HG02588 (cell line): ENCODE measurements at regions not wholly inside any gene's neighbourhood (a gene's known extent, or its start where the extent isn't known, plus 50 kb on each side); places are given as distances from the start of the nearest gene placed in this dataset.
"Not testable (repeated sequence)": the region's sequence is repeated elsewhere in the genome, so short reads cannot be mapped to it uniquely, and the experiment has no call there.

Source experiments
- ATAC-seq: cut with Tn5 transposase; IDR thresholded peaks from one replicate; pipeline ENCODE4 v1.9.1; 2021; ENCODE audit warnings: mild to moderate bottlenecking, moderate library complexity; ENCODE audit not compliant: unreplicated experiment

DNA sequence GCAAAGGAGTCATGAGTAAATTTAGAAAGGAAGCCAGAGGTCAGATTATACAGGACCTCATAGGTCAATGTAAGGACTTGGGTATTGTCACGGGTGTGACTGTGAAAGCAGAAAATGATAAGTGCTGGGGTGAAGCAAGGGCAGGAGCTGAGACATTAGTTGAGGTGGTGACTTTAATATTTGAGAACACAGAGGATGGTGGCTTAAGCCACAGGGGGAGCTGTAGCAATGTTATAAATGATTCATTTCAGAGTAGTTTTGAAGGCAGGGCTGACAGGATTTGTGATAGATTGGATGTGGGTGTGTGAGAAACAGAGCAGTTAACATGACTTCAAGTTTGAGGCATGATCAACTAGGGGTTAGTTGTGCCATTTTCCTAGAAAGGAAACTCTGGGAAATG, 659.9 kb downstream of the EPM2A start:
- ATAC-seq, result no peak

- ATAC-seq, result no peak
Measured at GRCh38 chr6:145076115-145076841, 659.0 kb downstream of the EPM2A start.

- no peak for ATAC-seq
Measured at GRCh38 chr6:145077382-145077781, 657.9 kb downstream of the EPM2A start.

- ATAC-seq, result no peak
Measured at GRCh38 chr6:145080651-145081050, 654.7 kb downstream of the EPM2A start.

DNA sequence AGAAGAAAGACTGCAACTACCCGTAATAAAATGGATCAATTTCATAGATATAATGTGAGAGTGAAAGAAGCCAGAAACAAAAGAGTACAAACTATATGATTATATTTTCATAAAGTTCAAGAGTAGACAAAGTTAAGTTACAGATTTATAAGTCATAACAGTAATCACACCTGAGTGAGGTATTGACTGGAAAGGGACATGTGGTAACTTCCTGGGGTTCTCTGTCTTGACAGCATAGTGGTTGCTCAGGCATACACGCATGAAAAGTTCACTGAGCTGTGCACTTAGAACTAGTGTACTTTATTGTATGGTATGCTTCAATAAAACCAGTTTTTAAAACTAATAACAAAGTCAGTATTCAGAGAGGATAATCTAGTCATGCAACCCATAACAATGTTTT, 653.6 kb downstream of the EPM2A start:
- ATAC-seq, result no peak

DNA sequence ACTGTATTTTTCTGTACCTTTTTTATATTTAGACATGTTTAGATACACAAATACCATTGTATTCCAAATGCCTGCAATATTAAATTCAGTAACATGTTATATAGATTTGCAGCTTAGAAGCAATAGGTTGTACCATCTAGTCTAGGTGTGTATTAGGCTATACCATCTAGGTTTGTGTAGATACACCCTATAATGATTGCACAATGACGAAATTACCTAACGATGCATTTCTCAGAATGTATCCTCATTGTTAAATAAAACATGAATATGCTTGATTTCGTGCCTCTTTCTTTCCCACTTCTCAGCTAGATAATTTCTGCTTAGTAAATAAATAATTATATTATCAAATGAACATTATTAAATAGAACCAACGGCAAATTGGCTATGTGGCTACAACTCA, 653.0 kb downstream of the EPM2A start:
- ATAC-seq, result no peak

- ATAC-seq, result peak; percentile 44
Measured at GRCh38 chr6:145086197-145086596, 649.1 kb downstream of the EPM2A start.

DNA sequence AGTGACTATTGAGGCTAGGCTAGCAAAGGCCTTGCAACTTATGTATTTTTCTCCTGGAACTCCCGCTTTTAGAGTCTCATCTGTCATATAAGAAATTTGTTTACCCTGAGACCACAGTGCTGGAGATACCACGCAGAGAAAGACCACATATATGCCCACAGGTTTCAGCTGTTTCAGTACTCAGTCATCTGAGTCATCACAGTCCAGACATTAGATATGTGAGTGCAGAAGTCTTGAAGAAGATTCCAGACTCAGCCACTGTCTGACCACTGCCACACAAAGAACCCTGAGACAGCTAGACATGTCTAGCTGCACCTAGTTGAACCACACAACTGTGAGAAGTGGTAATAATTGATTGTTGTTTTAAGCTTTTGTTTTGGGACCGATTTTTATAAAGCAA, 648.3 kb downstream of the EPM2A start:
- ATAC-seq, result peak; percentile 72

DNA sequence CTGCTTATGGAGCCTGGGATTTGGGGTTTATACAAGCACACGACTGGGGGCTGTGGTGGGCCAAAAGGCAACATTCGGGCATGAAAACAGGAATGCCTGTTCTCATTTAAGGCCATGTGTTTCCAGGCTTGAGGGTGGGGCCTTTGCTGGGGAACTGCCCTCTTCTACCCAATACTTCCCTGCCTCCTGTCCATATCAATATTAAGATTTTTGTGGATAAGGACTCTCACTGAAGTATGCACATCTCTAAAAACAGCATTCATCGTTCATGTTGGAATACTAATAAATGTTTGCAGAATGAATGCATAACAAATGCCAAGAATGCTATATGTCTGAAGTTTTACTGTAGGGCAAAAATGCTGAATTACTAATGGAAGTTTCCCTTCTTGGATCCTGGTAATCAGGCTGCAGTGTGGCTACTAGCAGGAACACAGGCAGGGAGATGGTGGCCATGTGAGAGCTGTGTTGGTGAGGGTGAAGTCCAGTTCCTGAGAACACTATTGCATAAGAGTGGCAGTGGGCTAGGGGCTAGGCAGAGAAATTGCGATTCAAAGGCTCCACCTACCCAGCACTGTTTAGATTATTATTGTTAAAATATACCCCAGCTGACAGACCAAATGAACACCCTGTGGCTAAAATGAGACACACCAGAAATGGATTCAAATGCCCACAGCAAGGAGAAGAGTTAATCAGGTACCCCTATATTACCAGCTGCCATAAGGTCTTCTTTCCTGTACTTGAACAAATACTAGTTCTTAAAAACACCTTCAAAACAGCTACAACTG, 644.3 kb downstream of the EPM2A start:
- no peak for ATAC-seq

DNA sequence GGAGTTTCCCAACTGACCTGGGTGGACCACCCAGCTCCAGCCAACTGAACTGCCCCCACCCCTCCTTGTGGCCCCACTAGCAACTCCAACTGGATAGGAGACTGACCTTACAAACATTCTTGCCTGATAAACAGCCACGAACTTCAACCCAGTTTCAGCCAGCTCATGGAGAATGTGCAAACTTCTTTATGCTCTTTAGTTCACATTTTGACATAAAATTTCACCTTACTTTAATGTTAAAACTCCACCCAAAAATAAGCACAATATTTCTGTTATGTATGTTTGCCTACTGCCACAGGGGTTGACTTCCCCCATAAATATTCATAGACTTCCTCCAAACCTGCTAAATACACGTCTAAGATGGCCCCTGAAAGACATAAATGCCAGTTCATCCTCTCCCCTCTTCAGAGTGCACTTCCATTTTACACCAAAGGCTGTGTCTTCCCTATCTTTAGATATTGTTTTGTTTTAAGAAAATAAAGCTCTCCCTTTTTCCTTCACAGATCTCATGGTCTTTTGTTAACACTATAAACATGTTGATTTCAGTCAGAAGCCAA, 643.7 kb downstream of the EPM2A start:
- ATAC-seq, result no peak

GRCh38 chr6:145092554-145092953, 642.8 kb downstream of the EPM2A start:
- no peak for ATAC-seq

GRCh38 chr6:145093226-145093625, 642.1 kb downstream of the EPM2A start:
- no peak for ATAC-seq

DNA sequence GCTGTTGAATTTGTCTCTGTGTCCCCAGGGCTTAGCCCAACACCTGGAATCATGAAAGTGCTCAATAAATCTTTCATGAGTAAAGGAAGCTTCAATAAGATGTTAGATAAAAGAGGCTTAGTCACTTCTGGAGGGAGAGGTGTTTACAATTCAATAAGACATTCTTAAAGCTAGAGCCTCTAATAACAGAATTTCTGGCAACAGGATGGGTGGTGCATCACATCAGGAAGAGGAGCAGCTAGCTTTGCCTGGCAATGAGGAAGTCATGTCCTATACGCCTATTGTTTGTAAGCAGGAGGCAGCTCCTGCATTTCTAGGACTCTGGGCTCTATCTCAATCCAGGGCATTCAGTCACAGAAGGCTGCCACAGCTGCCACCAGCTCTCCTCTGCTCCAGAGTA, 638.5 kb downstream of the EPM2A start:
- ATAC-seq, result no peak

- ATAC-seq, result not testable (repeated sequence)
Measured at GRCh38 chr6:145098127-145098526, 637.2 kb downstream of the EPM2A start.

GRCh38 chr6:145099713-145100112, 635.6 kb downstream of the EPM2A start:
- ATAC-seq, result no peak

DNA sequence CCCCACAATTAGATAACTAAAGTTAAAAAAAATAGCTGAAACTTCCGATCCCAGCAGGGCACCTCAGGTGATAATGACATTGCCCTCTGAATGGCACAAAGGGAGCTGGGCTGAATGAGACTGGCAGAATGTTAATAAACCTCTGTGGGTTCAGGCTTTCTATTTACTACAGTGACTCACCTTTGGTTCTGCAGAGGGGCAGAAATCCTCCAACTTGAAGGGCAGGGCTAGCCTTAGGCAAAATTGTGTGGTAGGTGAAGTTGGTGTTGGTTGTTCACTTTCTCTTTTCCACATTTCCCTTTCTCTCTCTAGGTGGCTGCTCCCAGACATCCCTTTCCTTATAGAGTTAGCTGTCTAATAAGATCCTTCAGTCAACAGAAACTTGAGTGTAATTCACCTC, 625.2 kb downstream of the EPM2A start:
- ATAC-seq, result no peak

DNA sequence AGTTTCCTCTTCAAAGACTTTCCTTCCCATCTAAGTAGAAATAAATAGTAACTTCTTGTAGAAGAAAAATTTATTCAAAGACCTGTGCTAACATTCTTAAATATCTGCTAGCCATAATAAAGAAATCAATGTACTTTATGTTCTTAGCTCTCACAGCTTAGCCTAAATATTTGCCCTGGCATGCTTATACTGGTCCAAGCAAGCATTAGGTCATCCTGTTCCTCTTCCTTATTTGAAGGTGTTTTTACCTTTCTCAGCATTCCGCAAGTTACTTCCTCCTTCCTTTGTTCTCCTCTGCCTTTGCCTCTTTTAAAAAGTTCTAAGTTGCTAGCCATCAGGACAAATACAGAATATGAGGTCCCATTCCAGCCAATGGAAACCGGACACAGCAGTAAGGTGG, 623.9 kb downstream of the EPM2A start:
- not testable (repeated sequence) for ATAC-seq

- ATAC-seq, result no peak
Measured at GRCh38 chr6:145112711-145113148, 622.6 kb downstream of the EPM2A start.

DNA sequence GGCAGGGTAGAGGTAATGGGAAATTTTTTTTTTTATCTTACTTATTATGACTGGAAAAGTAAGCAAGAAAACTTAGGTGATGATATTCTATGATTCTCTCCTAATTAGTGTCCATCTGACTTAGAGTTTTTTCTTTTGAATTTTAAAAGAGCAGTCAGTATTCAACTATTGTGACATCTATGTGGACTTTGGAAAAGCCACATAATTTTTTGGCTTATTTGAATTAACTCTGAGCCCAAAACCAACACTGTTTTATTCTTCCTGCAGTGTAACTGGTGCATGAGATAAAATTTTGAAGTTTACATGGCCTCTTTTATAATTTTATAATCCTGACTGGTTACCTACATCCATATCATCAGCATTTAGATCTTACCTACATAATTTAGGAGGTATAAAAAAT, 619.7 kb downstream of the EPM2A start:
- no peak for ATAC-seq

DNA sequence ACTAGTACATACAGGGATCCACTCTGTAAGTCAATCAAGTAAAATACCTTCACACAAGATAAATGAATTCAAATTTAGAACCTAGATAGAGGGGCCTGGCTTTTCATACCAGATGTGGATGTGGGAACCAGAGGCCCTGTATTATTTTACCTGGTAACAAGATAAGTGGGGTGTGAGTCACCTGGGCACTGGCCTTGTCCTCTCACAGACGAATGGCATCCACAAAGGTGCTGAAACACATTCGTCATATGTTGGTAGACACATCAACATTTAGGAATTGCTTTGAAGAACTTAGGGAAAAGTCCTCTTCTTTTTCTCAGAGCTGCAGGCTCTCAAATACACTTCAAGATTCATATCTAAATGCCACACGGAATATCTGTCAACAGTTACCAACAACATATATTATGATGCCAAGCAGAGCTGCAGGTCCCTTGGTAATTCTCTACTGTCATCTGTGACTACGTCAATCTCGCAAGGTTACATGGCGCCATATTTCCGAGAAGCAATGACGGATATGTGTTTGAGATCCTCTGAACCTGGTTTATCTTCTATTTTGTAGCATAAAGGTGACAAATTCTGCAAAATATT, 618.6 kb downstream of the EPM2A start:
- ATAC-seq, result no peak

GRCh38 chr6:145118224-145118623, 617.1 kb downstream of the EPM2A start:
- ATAC-seq, result no peak

DNA sequence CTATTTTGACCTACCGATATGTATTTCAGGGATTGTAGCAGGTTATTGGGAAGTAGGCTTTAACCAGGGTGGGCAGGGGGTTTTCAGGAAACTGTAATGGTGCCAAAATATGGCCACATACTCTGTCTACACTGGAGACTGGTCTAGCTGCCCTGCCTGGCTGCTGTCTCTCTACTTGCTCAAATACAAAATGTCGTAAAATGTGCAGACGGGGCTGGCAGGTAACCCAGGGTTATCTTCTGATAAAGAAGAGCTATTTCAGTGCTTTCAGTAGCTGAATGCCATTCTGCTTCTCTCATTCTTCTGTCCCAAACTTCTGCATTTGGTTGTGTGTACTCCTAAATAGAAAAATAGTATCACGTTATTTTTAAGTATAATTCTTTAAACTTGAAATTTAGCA, 616.2 kb downstream of the EPM2A start:
- ATAC-seq, result no peak
